HepG2 (cell line): ENCODE measurements at regions not wholly inside any gene's neighbourhood (a gene's known extent, or its start where the extent isn't known, plus 50 kb on each side); places are given as distances from the start of the nearest gene placed in this dataset.
"Not testable (repeated sequence)": the region's sequence is repeated elsewhere in the genome, so short reads cannot be mapped to it uniquely, and the experiment has no call there.

ENCODE experiments used
- ATAC-seq: fragments of 200-7000 bp; cut with Tn5 transposase; 3 replicates; pipeline ENCODE4 v1.9.1; 2020; ENCODE audit warnings: mild to moderate bottlenecking, moderate library complexity
- BruUV-seq: library from RNA; stranded (reverse); fragments of 400-500 nt; replicated peaks from 2 replicates; lab custom pipeline; 2021; lab: Mats Ljungman, UMichigan
- CTCF ChIA-PET: fragments of 300-600 bp; formaldehyde crosslinking; extraction: SDS; loops from one replicate; lab custom pipeline; 2021; ENCODE audit warnings: low total read pairs, inconsistent platforms, low intra/inter-chr PET ratio; lab: Yijun Ruan, JAX
- POLR2A ChIA-PET: fragments of 350-600 bp; sonication (Branson Sonifier 250); formaldehyde crosslinking; loops from one replicate; lab custom pipeline; 2020; ENCODE audit warnings: antibody characterized with exemption, inconsistent platforms; lab: Yijun Ruan, JAX
- DNase-seq: peaks from one replicate; pipeline ENCODE4 v3.0.0-alpha.2; 2015; ENCODE audit warnings: low spot score
- FAIRE-seq: peaks from 3 replicates; lab custom pipeline; 2011; peaks lifted over from hg19 to GRCh38; lab: Jason Lieb, UNC
- H2AFZ ChIP-seq: one replicate; pipeline ENCODE4 v1.6.1; 2011; ENCODE audit warnings: low read length, inconsistent platforms
- H3K27ac ChIP-seq: fragments of 300-600 bp; 3 replicates; pipeline ENCODE4 v1.8.0; 2011; ENCODE audit warnings: mixed run types, mild to moderate bottlenecking, mixed read lengths, low read length, inconsistent platforms; ENCODE audit not compliant: insufficient read depth; ENCODE audit errors: extremely low read length
- H3K27me3 ChIP-seq, 2 experiments: fragments of 200-600 bp in 1 of 2; 2 replicates in 1 of 2; 3 replicates in 1 of 2; pipeline versions ENCODE4 v1.6.0 to v1.8.0; 2011; ENCODE audit warnings: low read length in 2 of 2, mild to moderate bottlenecking in 2 of 2, moderate library complexity in 2 of 2, inconsistent platforms in 1 of 2; ENCODE audit not compliant: insufficient read depth in 2 of 2, control insufficient read depth in 1 of 2
- H3K36me3 ChIP-seq, 2 experiments: fragments of 200-600 bp in 1 of 2; replicated peaks in 1 of 2; 2 replicates in 1 of 2; 3 replicates in 1 of 2; pipeline versions ENCODE4 v1.5.1 to v1.8.0; 2011; ENCODE audit warnings: low read length in 2 of 2, inconsistent platforms in 1 of 2; ENCODE audit not compliant: insufficient read depth in 2 of 2, control insufficient read depth in 1 of 2
- H3K4me1 ChIP-seq: 2 replicates; pipeline ENCODE4 v1.5.1; 2012; ENCODE audit warnings: low read length, inconsistent platforms; ENCODE audit not compliant: insufficient read depth
- H3K4me2 ChIP-seq: 2 replicates; pipeline ENCODE4 v1.6.0; 2011; ENCODE audit warnings: low read depth, low read length, inconsistent platforms
- H3K4me3 ChIP-seq, 3 experiments: fragments of 200-600 bp in 1 of 3; sonication (generic), shearing (Covaris generic) in 1 of 3; replicated peaks in 1 of 3; 2 replicates each; pipeline ENCODE4 v1.5.1; 2011 to 2016; ENCODE audit warnings: low read length in 3 of 3, inconsistent platforms in 2 of 3, low read depth in 2 of 3, mild to moderate bottlenecking in 2 of 3, control low read depth in 1 of 3, mixed read lengths in 1 of 3; ENCODE audit not compliant: insufficient read depth in 1 of 3
- H3K79me2 ChIP-seq: one replicate; pipeline ENCODE4 v1.6.1; 2011; ENCODE audit warnings: low read length, inconsistent platforms; ENCODE audit not compliant: insufficient read depth
- H3K9ac ChIP-seq: 2 replicates; pipeline ENCODE4 v1.6.0; 2011; ENCODE audit warnings: mild to moderate bottlenecking, low read depth, low read length, inconsistent platforms; ENCODE audit not compliant: insufficient read depth
- H3K9me3 ChIP-seq: 2 replicates; pipeline ENCODE4 v1.5.1; 2012; ENCODE audit warnings: mild to moderate bottlenecking, low read length
- H4K20me1 ChIP-seq: 2 replicates; pipeline ENCODE4 v1.6.0; 2011; ENCODE audit warnings: inconsistent platforms, mild to moderate bottlenecking, low read length, moderate library complexity; ENCODE audit not compliant: insufficient read depth
- ELF3 ChIP-seq: IDR thresholded peaks from 2 replicates; pipeline ENCODE4 v1.6.1; 2016; ENCODE audit warnings: missing genetic modification reagents, missing compliant biosample characterization
- FOXP4 ChIP-seq: sonication (generic); formaldehyde crosslinking; IDR thresholded peaks from 2 replicates; pipeline ENCODE4 v1.4.0; 2020; ENCODE audit warnings: missing genetic modification reagents
- ISX ChIP-seq: sonication (generic); formaldehyde crosslinking; conservative IDR thresholded peaks from 2 replicates; pipeline ENCODE4 v1.5.0; 2020; ENCODE audit warnings: missing genetic modification reagents
- PRDM15 ChIP-seq: sonication (generic); formaldehyde crosslinking; IDR thresholded peaks from 2 replicates; pipeline ENCODE4 v1.4.0; 2020; ENCODE audit warnings: missing genetic modification reagents
- ZBTB7B ChIP-seq: sonication (generic); formaldehyde crosslinking; IDR thresholded peaks from 2 replicates; pipeline ENCODE4 v1.4.0; 2020; ENCODE audit warnings: missing genetic modification reagents
- ZNF660 ChIP-seq: sonication (generic); formaldehyde crosslinking; IDR thresholded peaks from 2 replicates; pipeline ENCODE4 v1.5.1; 2020; ENCODE audit warnings: mild to moderate bottlenecking, low read depth, missing genetic modification reagents, borderline replicate concordance
- ZNF883 ChIP-seq: sonication (generic); formaldehyde crosslinking; IDR thresholded peaks from 2 replicates; pipeline ENCODE4 v1.5.1; 2020; ENCODE audit warnings: mild to moderate bottlenecking, missing genetic modification reagents; ENCODE audit errors: not compliant biosample characterization
- WGBS: methylation state at CpG from one replicate; pipeline ENCODE4 v1.1.6; 2017; ENCODE audit warnings: low lambda C conversion rate; 5-methylcytosine and 5-hydroxymethylcytosine counted together
- in situ Hi-C: cut with HindIII; loops from 2 replicates; pipeline ENCODE4 v1.10.0; 2017; ENCODE audit warnings: low pct_unique_long_range_greater_than_20kb; ENCODE audit not compliant: extremely low pct_ligation_motif_present
- intact Hi-C: fragments of 100-400 bp; cut with micrococcal nuclease; formaldehyde crosslinking; loops from one replicate; pipeline ENCODE4 v1.10.0; 2022; ENCODE audit not compliant: unreplicated experiment

GRCh38 chr9:109653470-109653869, 126.5 kb upstream of the PALM2AKAP2 start:
- 13% methylated on average over 2 of the region's 2 CpGs for whole genome bisulfite sequencing
- no peak for FAIRE-seq

GRCh38 chr9:109663978-109664377, 116.0 kb upstream of the PALM2AKAP2 start:
- CTCF ChIA-PET: not testable (repeated sequence)

More at GRCh38 chr9:109653470-109653869, 126.5 kb upstream of the PALM2AKAP2 start:
- H3K36me3 ChIP-seq: no peaks in the 10 kb centered on the region
- no peaks in the 10 kb centered on the region for H3K79me2 ChIP-seq
- no peaks in the 10 kb centered on the region for H3K27me3 ChIP-seq
- H2AFZ ChIP-seq: no peak overlapping the region
- in situ Hi-C loops (no loop called here), intact Hi-C loops (no loop called here)
- no peak overlapping the region for H3K4me2 ChIP-seq
- no peak for ATAC-seq
- H3K27ac ChIP-seq: no peak overlapping the region
- no peaks in the 10 kb centered on the region for H3K4me1 ChIP-seq
- no peak for DNase-seq
- no TSS peak for BruUV-seq
- no peaks in the 10 kb centered on the region for H4K20me1 ChIP-seq
- ChIA-PET POLR2A (no interaction called here), CTCF (no interaction called here)
- TF ChIP-seq ELF3 (CRISPR knock-in tag): no peak
- TF ChIP-seq ISX: no peak
- no peak for TF ChIP-seq PRDM15 (CRISPR knock-in tag)
- no peak for TF ChIP-seq ZBTB7B (CRISPR knock-in tag)
- TF ChIP-seq FOXP4 (CRISPR knock-in tag): no peak
- TF ChIP-seq ZNF883: no peak
- no peak for TF ChIP-seq ZNF660
- H3K9ac ChIP-seq: no peak overlapping the region
- no peaks in the 10 kb centered on the region for H3K9me3 ChIP-seq
- H3K4me3 ChIP-seq: no peak overlapping the region

More at GRCh38 chr9:109663978-109664377, 116.0 kb upstream of the PALM2AKAP2 start:
- H3K27ac ChIP-seq, BruUV-seq, in situ Hi-C loops, FAIRE-seq, ATAC-seq, H4K20me1 ChIP-seq, H3K4me3 ChIP-seq, H3K4me2 ChIP-seq, POLR2A ChIA-PET, intact Hi-C loops, H3K27me3 ChIP-seq, H3K4me1 ChIP-seq, H3K36me3 ChIP-seq, H2AFZ ChIP-seq, DNase-seq, H3K9ac ChIP-seq, H3K9me3 ChIP-seq, H3K79me2 ChIP-seq: not testable (repeated sequence)
- WGBS: 32% methylated on average over 4 of the region's 4 CpGs
